ENCODE measurements at regions not wholly inside any gene's neighbourhood (a gene's known extent, or its start where the extent isn't known, plus 50 kb on each side); places are given as distances from the start of the nearest gene placed in this dataset.
A peak's percentile ranks its signal among the peaks of the same experiment; 100 is the strongest.

GRCh38 chr4:184548648-184549341 is 74.4 kb upstream of the IRF2 start (continued):
- no peak for TF ChIP-seq ZNF276 (CRISPR knock-in tag; IDR thresholded peaks at IDR 0.05; ENCODE audit: low read depth)
- no peak for TF ChIP-seq TFDP1 (CRISPR knock-in tag; IDR thresholded peaks at IDR 0.05; ENCODE audit: borderline replicate concordance)
- TF ChIP-seq CBX1 (IDR thresholded peaks at IDR 0.05; ENCODE audit: low read depth), result peak; percentile 14
- TF ChIP-seq SOX5 (CRISPR knock-in tag; IDR thresholded peaks at IDR 0.05; ENCODE audit: borderline replicate concordance), result peak; percentile 29; the same call in 1 of the 2 replicates
- TF ChIP-seq ELK4 (CRISPR knock-in tag; IDR thresholded peaks at IDR 0.05; ENCODE audit: borderline replicate concordance), result no peak
- no peak for TF ChIP-seq ZNF446 (CRISPR knock-in tag; IDR thresholded peaks at IDR 0.05)
- TF ChIP-seq EHMT2 (IDR thresholded peaks at IDR 0.05; ENCODE audit: borderline replicate concordance, low read depth, low read length), result no peak
- TF ChIP-seq POGK (CRISPR knock-in tag; conservative IDR thresholded peaks at IDR 0.05), result no peak
- TF ChIP-seq TRIM22 (IDR thresholded peaks at IDR 0.05), result no peak

Measured in HepG2 (cell line).